Peyer's patch (tissue), 4 donors: ENCODE measurements at regions not wholly inside any gene's neighbourhood (a gene's known extent, or its start where the extent isn't known, plus 50 kb on each side); places are given as distances from the start of the nearest gene placed in this dataset.

Source experiments
- POLR2A ChIP-seq, 2 donors: fragments of 450-650 bp; IDR thresholded peaks; one replicate each; pipeline ENCODE4 v1.5.1; 2017; ENCODE audit warnings: antibody characterized with exemption in 2 of 2, mild to moderate bottlenecking in 2 of 2, moderate library complexity in 2 of 2
- TF ChIP-seq, protein P1 (sequence below), 6 experiments: fragments of 450-650 bp in 4 of 6; fragments of 200-600 bp in 2 of 6; sonication (generic) in 1 of 6; IDR thresholded peaks; one replicate each; pipeline ENCODE4 v1.5.1; 2017 to 2019; ENCODE audit warnings: antibody characterized with exemption in 6 of 6, mild to moderate bottlenecking in 3 of 6, moderate library complexity in 1 of 6

DNA sequence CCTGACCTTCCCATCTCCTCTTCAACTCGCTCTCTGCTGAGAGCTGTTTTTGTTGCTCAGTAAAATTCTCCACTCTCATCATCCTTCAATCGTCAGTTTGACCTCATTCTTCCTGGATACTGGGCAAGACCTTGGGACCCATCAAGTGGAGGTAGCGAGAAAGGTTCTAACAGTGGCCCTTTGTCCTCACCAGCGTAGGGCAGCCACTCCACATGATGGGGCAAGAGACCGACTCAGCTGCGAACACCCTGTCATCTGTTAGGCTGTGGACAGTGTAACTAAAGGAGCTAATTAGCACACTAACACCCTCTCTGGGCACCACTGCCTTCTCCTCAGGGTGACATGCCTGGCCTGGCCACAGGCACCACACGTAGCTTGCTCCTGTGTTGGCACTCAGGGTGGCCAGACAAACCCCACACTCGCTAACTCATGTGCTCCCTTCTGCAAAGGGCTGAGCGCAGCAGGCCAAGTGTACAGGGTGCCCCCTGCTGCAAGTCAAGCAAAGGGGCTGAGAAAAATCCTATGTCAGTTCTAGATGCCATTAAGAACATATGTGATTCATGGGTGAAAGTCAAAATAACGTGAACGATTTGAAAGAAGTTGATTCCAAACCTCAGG, 1216.0 kb downstream of the SLITRK5 start:
- no peak for TF ChIP-seq POLR2A (IDR thresholded peaks at IDR 0.05)
- TF ChIP-seq, protein P1, sequence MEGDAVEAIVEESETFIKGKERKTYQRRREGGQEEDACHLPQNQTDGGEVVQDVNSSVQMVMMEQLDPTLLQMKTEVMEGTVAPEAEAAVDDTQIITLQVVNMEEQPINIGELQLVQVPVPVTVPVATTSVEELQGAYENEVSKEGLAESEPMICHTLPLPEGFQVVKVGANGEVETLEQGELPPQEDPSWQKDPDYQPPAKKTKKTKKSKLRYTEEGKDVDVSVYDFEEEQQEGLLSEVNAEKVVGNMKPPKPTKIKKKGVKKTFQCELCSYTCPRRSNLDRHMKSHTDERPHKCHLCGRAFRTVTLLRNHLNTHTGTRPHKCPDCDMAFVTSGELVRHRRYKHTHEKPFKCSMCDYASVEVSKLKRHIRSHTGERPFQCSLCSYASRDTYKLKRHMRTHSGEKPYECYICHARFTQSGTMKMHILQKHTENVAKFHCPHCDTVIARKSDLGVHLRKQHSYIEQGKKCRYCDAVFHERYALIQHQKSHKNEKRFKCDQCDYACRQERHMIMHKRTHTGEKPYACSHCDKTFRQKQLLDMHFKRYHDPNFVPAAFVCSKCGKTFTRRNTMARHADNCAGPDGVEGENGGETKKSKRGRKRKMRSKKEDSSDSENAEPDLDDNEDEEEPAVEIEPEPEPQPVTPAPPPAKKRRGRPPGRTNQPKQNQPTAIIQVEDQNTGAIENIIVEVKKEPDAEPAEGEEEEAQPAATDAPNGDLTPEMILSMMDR (IDR thresholded peaks at IDR 0.05), result no peak
